Tibial nerve (tissue), 3 donors: ENCODE measurements at regions not wholly inside any gene's neighbourhood (a gene's known extent, or its start where the extent isn't known, plus 50 kb on each side); places are given as distances from the start of the nearest gene placed in this dataset.

Experiments used
- POLR2A ChIP-seq, 2 donors: fragments of 450-650 bp; IDR thresholded peaks; one replicate each; pipeline ENCODE4 v1.6.1; 2017; ENCODE audit warnings: antibody characterized with exemption in 2 of 2, mild to moderate bottlenecking in 2 of 2, moderate library complexity in 2 of 2
- TF ChIP-seq, protein P1 (sequence below), 5 experiments: fragments of 200-600 bp in 3 of 5; fragments of 450-650 bp in 2 of 5; sonication (generic) in 3 of 5; IDR thresholded peaks; one replicate each; pipeline ENCODE4 v1.5.1; 2016 to 2019; ENCODE audit warnings: antibody characterized with exemption in 5 of 5, mild to moderate bottlenecking in 3 of 5, moderate library complexity in 2 of 5

DNA sequence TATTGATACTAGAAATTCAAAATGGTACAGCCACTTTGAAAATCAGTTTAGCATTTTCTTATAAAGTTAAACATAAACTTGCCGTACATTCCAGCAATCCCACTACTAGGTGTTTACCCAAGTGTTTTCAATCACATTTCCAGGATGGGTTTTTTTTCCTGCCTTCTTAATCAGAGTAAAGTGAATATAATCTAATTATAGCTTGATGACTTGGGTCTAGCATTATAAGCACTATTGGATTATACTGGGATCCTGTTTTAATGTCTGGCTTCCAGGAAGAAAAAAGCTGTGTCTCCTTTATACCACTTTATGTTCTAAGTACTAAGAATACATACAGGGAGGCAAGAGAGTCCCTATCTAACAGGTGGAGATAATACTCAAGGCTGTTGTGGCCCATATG, 103.3 kb upstream of the KLHL13 start:
- TF ChIP-seq, protein P1, sequence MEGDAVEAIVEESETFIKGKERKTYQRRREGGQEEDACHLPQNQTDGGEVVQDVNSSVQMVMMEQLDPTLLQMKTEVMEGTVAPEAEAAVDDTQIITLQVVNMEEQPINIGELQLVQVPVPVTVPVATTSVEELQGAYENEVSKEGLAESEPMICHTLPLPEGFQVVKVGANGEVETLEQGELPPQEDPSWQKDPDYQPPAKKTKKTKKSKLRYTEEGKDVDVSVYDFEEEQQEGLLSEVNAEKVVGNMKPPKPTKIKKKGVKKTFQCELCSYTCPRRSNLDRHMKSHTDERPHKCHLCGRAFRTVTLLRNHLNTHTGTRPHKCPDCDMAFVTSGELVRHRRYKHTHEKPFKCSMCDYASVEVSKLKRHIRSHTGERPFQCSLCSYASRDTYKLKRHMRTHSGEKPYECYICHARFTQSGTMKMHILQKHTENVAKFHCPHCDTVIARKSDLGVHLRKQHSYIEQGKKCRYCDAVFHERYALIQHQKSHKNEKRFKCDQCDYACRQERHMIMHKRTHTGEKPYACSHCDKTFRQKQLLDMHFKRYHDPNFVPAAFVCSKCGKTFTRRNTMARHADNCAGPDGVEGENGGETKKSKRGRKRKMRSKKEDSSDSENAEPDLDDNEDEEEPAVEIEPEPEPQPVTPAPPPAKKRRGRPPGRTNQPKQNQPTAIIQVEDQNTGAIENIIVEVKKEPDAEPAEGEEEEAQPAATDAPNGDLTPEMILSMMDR (IDR thresholded peaks at IDR 0.05): no peak
- no peak for TF ChIP-seq POLR2A (IDR thresholded peaks at IDR 0.05)
